Esophagus (tissue), 2 donors: ENCODE measurements at regions not wholly inside any gene's neighbourhood (a gene's known extent, or its start where the extent isn't known, plus 50 kb on each side); places are given as distances from the start of the nearest gene placed in this dataset.

Experiments
- H3K27ac ChIP-seq, 2 donors: one replicate each; pipeline ENCODE4 v1.5.1; 2013; ENCODE audit warnings: low read depth in 2 of 2, mild to moderate bottlenecking in 2 of 2, inconsistent platforms in 1 of 2, low read length in 1 of 2, moderate library complexity in 1 of 2
- H3K27me3 ChIP-seq, 2 donors: one replicate each; pipeline ENCODE4 v1.6.1; 2013; ENCODE audit warnings: low read length in 2 of 2, control low read depth in 1 of 2, mild to moderate bottlenecking in 1 of 2; ENCODE audit not compliant: insufficient read depth in 2 of 2, control insufficient read depth in 1 of 2
- H3K36me3 ChIP-seq, 2 donors: one replicate each; pipeline ENCODE4 v1.6.1; 2013; ENCODE audit warnings: low read length in 1 of 2; ENCODE audit not compliant: control insufficient read depth in 2 of 2, insufficient read depth in 2 of 2
- H3K4me1 ChIP-seq, 2 donors: one replicate each; pipeline ENCODE4 v1.6.1; 2013; ENCODE audit warnings: low read length in 1 of 2; ENCODE audit not compliant: control insufficient read depth in 2 of 2, insufficient read depth in 2 of 2
- H3K4me3 ChIP-seq, 2 donors: one replicate each; pipeline ENCODE4 v1.5.1; 2013; ENCODE audit warnings: low read length in 2 of 2, mild to moderate bottlenecking in 2 of 2, low read depth in 1 of 2, moderate library complexity in 1 of 2
- H3K9me3 ChIP-seq, 2 donors: one replicate each; pipeline ENCODE4 v1.6.1; 2013; ENCODE audit warnings: mild to moderate bottlenecking in 2 of 2, low read depth in 1 of 2, low read length in 1 of 2, moderate library complexity in 1 of 2; ENCODE audit not compliant: control insufficient read depth in 2 of 2, insufficient read depth in 1 of 2
- WGBS, 2 donors: extraction: QIAGEN DNeasy Blood & Tissue Kit; methylation state at CpG; one replicate each; pipeline ENCODE4 v1.1.7; 2013; 5-methylcytosine and 5-hydroxymethylcytosine counted together
- donor health status: healthy with polysubstance abuse.
- donor health status: Bipolar disorder and iron deficiency.

DNA sequence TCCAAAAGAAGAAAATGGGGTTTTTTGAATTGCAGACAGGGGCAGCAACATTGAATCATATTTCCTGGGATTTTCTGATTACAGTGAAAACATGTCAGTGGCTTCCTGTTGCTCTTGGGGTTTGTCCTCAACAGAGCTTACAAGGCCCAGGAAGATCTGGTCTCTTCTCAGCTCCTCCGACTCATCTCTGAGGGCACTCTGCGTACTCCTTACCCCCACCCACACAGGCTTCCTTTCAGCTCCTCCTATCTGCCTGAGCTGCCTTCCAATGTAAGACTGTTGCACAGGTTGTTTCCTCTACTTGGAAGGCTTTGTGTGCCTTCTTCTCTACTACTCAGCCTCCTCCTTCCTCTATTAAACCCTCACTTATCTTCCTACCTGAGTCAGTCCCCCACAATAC, 245.1 kb upstream of the MEF2C start:
- 62 to 75% methylated on average over 2 of the region's 2 CpGs for WGBS, 2 donors
- H3K27me3 ChIP-seq, result no peaks in the 10 kb centered on the region
- H3K4me3 ChIP-seq, result no peak overlapping the region

DNA sequence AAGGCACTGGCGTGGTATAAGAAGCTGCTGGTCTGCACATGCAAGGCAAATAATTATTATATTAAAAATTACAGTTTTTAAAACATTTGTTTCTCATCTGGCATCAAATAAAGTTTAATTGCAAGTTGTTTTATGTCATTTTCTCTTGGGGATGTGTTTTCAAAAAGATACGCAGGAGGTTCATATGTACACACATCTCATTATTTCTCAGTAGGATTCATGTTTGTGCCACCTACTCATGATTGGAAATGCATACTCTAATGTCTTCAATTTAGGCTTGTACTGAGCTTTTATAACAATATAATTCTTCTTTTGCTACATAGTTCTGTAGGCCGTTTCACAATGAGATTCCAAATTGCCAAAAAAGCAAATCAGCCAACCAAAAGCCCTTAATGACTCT, 244.2 kb upstream of the MEF2C start:
- Histone ChIP-seq H3K36me3 (no peaks in the 10 kb centered on the region), H3K4me3 (no peak overlapping the region), H3K27ac (no peak overlapping the region), H3K4me1 (no peaks in the 10 kb centered on the region), H3K27me3 (no peaks in the 10 kb centered on the region), H3K9me3 (no peaks in the 10 kb centered on the region)
- 72 to 78% methylated on average over 3 of the region's 3 CpGs for WGBS, 2 donors

More for the DNA sequence above, 245.1 kb upstream of the MEF2C start:
- H3K36me3 ChIP-seq, result no peaks in the 10 kb centered on the region
- no peak overlapping the region for H3K27ac ChIP-seq
- H3K9me3 ChIP-seq, result no peaks in the 10 kb centered on the region
- H3K4me1 ChIP-seq, result no peaks in the 10 kb centered on the region

DNA sequence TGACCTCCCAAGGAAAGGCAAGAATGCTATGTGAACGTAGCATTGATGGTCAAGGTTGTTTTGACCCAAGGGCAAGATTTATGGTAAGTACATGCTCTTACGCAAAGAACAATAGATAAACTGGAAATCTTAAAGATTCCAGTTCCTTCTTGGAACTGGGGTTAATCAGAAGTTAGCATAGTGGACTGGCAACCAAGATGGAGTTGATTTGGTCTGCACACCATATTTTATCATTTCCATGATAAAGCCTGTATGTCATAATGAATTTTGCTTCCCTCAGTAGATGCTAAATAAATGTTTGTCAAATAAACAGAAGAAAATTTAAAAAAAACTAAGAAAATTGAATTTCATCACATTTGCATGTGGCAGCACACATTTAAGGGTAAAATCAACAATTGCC, 242.4 kb upstream of the MEF2C start:
- Histone ChIP-seq H3K27me3 (no peaks in the 10 kb centered on the region), H3K9me3 (no peaks in the 10 kb centered on the region), H3K4me1 (no peaks in the 10 kb centered on the region), H3K27ac (no peak overlapping the region), H3K4me3 (no peak overlapping the region), H3K36me3 (no peaks in the 10 kb centered on the region)
- 88 to 92% methylated on average over 2 of the region's 2 CpGs for WGBS, 2 donors

DNA sequence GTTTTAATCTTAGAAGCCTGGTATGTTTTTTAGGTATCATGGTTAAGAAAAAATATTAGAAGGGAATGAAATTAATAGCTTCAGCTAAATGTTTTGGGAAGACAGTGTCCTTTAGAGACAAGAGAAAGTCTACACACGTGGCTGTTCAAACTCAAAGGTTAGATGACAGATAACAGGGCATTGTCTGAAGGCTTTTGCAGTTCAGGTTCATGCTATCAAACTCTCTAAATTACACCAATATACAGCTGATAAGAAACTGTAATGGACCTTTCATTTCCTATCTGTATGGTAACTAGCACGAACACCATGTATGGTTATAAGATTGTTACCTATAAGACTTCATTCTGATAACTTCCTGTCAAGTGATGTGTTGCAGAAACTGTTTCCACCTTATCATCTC, 240.6 kb upstream of the MEF2C start:
- Histone ChIP-seq H3K9me3 (no peaks in the 10 kb centered on the region), H3K27ac (no peak overlapping the region), H3K27me3 (no peaks in the 10 kb centered on the region), H3K36me3 (no peaks in the 10 kb centered on the region), H3K4me1 (no peaks in the 10 kb centered on the region), H3K4me3 (no peak overlapping the region)
- 66 to 81% methylated on average over 2 of the region's 2 CpGs for WGBS, 2 donors

DNA sequence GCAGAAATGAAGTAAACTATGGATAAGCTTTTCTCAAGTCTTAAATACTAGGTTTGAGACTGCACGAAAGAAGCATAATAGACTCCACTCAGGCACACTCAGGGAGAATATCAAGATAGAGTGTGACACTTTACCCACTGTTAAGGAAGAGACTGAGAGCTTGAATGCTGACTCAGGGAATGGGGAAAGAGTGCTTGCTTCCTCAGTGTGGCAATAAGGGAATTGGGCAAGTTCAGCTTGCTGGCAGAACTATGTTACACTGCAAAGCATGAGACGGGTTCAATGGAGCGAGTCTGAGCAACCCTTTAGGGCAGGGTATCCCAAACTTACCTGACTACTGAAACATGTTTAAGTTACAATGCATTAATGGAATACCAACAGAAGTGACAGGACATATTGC, 237.7 kb upstream of the MEF2C start:
- 89 to 94% methylated on average over 3 of the region's 3 CpGs for WGBS, 2 donors
- Histone ChIP-seq H3K36me3 (no peaks in the 10 kb centered on the region), H3K4me1 (no peaks in the 10 kb centered on the region)

DNA sequence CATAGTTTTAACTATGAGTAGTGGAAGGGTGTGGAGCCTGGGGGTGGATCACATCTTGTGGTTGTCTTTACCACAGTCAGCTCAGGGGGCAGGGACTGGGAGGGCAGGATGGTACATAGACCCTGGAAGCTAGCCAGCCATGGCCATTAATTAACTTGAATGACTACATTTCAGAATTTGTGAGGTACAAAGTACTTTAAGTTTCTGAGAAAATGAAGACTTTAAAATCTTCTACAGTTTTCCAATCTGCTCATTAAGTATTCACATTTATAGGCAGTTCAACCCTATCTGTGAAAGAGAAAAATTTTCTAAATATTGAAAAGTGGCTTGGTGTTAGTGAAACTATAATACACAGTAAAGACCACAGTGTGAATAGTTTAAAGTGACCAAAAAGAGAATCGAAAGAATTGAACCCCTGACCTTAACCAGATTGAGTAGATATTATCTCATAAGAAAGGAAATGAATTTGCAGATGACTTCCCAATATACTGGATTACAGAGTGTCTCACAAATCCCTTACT, 234.2 kb upstream of the MEF2C start:
- H3K27me3 ChIP-seq, result no peaks in the 10 kb centered on the region
- no peaks in the 10 kb centered on the region for H3K36me3 ChIP-seq
- H3K4me3 ChIP-seq, result no peak overlapping the region
- H3K4me1 ChIP-seq, result no peaks in the 10 kb centered on the region
- H3K9me3 ChIP-seq, result no peaks in the 10 kb centered on the region
- WGBS, 2 donors, result 62 to 65% methylated on average over 1 of the region's 1 CpG
- no peak overlapping the region for H3K27ac ChIP-seq

More for the DNA sequence above, 237.7 kb upstream of the MEF2C start:
- Histone ChIP-seq H3K4me3 (no peak overlapping the region), H3K27me3 (no peaks in the 10 kb centered on the region), H3K9me3 (no peaks in the 10 kb centered on the region), H3K27ac (no peak overlapping the region)

DNA sequence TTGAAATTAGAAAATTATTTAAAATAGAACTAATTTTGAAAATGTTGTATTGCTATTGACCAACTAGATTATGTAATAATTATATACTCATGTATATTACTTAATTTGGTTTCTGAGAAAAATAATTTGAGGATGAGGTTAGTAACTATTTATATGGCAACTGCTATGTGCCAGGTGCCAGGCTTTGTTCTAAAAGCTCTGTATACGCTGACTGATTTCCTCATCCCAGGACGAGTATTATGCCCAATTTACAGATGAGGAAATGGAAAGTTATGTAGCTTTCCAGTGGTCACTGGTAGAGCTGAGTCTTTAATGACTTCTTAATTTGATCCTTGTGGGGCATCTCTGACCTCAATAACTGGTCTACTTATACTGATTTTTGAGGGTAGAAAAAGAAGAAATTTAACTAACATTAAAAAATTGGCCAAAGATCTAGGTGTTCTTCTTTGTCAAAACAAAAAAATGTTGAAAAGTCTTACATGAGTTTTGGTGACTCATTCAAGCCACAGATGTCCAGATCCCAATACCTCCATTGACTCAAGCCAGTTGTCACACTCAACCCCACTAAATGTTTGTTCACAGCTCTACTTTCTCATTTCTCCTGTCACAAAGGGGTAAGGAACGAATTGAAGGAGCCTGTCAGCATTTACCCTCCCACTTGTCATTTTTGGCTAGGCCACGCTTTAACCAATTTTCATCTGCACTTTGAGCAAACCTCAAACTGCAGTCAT, 228.1 kb upstream of the MEF2C start:
- Histone ChIP-seq H3K27me3 (no peaks in the 10 kb centered on the region), H3K9me3 (no peaks in the 10 kb centered on the region), H3K27ac (no peak overlapping the region), H3K4me3 (no peak overlapping the region), H3K4me1 (no peaks in the 10 kb centered on the region), H3K36me3 (no peaks in the 10 kb centered on the region)
- WGBS, 2 donors, result 65 to 72% methylated on average over 4 of the region's 4 CpGs

DNA sequence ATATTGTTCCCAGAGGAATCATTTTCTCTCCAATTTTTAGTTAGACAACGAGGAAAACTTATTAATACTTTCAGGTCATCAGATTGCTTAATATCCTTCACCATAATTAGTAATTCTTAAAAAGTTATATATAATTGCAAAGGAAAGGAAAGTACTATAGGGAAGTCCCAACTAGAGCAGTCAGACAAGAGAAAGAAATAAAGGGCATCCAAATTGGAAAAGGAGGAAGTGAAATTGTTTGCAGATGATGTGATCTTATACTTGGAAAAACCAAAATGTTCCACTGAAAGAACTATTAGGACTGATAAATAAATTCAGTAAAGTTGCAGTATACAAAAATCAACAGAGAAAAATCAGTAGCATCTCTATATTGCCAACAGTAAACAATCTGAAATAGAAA, 223.5 kb upstream of the MEF2C start:
- H3K9me3 ChIP-seq, result no peaks in the 10 kb centered on the region
- H3K27ac ChIP-seq, result no peak overlapping the region
- no peak overlapping the region for H3K4me3 ChIP-seq
- WGBS, 2 donors, result 53 to 60% methylated on average over 1 of the region's 1 CpG
- H3K36me3 ChIP-seq, result no peaks in the 10 kb centered on the region
- H3K4me1 ChIP-seq, result no peaks in the 10 kb centered on the region
- no peaks in the 10 kb centered on the region for H3K27me3 ChIP-seq

DNA sequence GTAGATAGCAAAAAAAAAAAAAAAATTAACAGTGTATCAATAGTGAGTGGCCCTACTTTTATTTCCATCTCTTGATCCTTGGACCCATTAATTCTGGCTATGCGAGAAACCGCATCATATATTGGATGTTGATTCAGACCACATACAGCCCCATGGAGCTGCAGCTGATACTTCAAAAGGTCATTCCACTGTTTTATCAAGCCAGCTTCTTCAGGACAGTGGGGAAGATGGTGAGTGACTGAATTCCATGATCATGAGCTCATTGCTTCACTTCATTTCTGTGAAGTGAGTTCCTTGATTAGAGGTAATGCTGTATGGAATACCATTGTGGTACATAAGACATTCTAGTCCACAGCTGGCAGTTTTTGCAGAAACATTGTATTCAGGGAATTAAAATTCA, 222.9 kb upstream of the MEF2C start:
- no peak overlapping the region for H3K4me3 ChIP-seq
- H3K27me3 ChIP-seq, result no peaks in the 10 kb centered on the region
- no peaks in the 10 kb centered on the region for H3K9me3 ChIP-seq
- WGBS, 2 donors, result 94 to 96% methylated on average over 2 of the region's 2 CpGs
- H3K27ac ChIP-seq, result no peak overlapping the region
- H3K4me1 ChIP-seq, result no peaks in the 10 kb centered on the region
- no peaks in the 10 kb centered on the region for H3K36me3 ChIP-seq

DNA sequence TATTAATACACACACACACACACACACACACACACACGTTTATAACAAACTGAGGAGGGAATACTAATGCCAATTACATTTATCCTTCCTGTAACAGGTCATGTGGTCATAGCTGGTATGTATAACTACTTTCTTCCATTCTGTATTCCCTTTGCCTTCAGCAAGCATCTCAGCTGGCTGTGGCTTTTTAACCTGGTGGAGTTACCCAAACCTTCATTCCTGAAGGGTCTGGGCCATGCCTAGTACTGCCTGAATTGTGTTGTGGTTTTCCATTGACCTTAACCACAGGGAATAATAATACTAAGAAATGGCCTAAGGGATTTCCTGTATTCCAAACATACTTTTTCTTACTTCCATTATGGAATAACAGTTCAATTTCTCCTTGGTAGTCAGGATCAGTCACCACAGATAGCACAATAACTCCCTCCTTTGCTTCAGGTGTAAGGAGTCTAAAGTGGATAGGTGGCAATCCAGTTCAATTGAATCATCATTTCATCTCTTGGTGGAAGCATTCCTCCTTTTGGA, 222.2 kb upstream of the MEF2C start:
- no peak overlapping the region for H3K4me3 ChIP-seq
- no peaks in the 10 kb centered on the region for H3K9me3 ChIP-seq
- H3K36me3 ChIP-seq, result no peaks in the 10 kb centered on the region
- WGBS, 2 donors, result 33 to 41% methylated on average over 1 of the region's 1 CpG
- no peak overlapping the region for H3K27ac ChIP-seq
- no peaks in the 10 kb centered on the region for H3K4me1 ChIP-seq
- no peaks in the 10 kb centered on the region for H3K27me3 ChIP-seq
